ENCODE measurements at regions not wholly inside any gene's neighbourhood (a gene's known extent, or its start where the extent isn't known, plus 50 kb on each side); places are given as distances from the start of the nearest gene placed in this dataset.

DNA sequence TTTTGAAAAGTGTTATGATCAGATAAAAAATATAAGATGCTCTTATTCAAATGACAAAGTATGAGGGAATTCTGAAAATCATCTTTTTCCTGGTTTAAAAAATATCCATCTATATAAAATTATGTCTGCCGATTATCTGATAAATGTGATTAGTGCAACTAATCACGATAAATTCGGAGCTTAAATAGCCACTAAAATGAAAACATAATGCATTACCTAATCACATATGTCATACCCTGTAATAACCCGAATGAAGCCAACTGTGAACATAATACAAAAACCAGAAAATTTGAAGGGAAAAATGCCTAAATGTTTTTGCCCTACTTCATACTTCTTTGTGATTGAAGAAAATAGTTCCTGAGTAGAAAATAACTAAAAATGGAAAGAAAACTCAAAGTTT is 808.4 kb upstream of the LUZP2 start:
- no peak for TF ChIP-seq EZH2 (IDR thresholded peaks at IDR 0.05; ENCODE audit: low read length)
- TF ChIP-seq CTCF (optimal IDR thresholded peaks at IDR 0.05 in 1 of 3, IDR thresholded peaks at IDR 0.05 in 1 of 3, conservative IDR thresholded peaks at IDR 0.05 in 1 of 3; ENCODE audit: extremely low read depth in 1 of 3, insufficient read depth in 2 of 3, low read length in 3 of 3) = no peak
- Histone ChIP-seq H3K79me2 (ENCODE audit: control insufficient read depth, insufficient read depth, low read length) (no peaks in the 10 kb centered on the region), H3K4me2 (ENCODE audit: control insufficient read depth, extremely low read depth, insufficient read depth, low read depth, low read length) (no peak overlapping the region), H3K4me1 (ENCODE audit: control insufficient read depth, extremely low read depth, insufficient read depth, low read length) (no peaks in the 10 kb centered on the region), H3K27ac (ENCODE audit: control insufficient read depth, insufficient read depth, low read length) (no peak overlapping the region), H3K9me3 (ENCODE audit: control insufficient read depth, low read depth, low read length) (no peaks in the 10 kb centered on the region), H3K9me1 (ENCODE audit: control insufficient read depth, extremely low read depth, insufficient read depth, low read length) (no peaks in the 10 kb centered on the region), H4K20me1 (ENCODE audit: control insufficient read depth, extremely low read depth, insufficient read depth, low read length) (no peaks in the 10 kb centered on the region), H3K27me3 (ENCODE audit: control insufficient read depth, extremely low read depth, insufficient read depth, low read length) (no peaks in the 10 kb centered on the region), H3K9ac (ENCODE audit: control insufficient read depth, extremely low read depth, insufficient read depth, low read length) (no peak overlapping the region), H3K4me3 (ENCODE audit: control insufficient read depth in 2 of 3, extremely low read depth in 1 of 3, insufficient read depth in 2 of 3, low read depth in 1 of 3, low read length in 3 of 3) (no peak overlapping the region), H2AFZ (ENCODE audit: control insufficient read depth, low read length) (no peak overlapping the region), H3K36me3 (ENCODE audit: control insufficient read depth in 2 of 2, extremely low read depth in 1 of 2, insufficient read depth in 2 of 2, low read length in 2 of 2) (no peaks in the 10 kb centered on the region)
- FAIRE-seq (no peak), DNase-seq (ENCODE audit: low read depth, low spot score) (no peak)
- dilution Hi-C loops (cut with MboI; ENCODE audit: extremely low pct_ligation_motif_present, low sequenced_read_pairs) = no loop called here

- no peak for FAIRE-seq
- DNase-seq (ENCODE audit: low read depth, low spot score) = no peak
- H3K79me2 ChIP-seq (ENCODE audit: control insufficient read depth, insufficient read depth, low read length) = no peaks in the 10 kb centered on the region
- TF ChIP-seq CTCF (optimal IDR thresholded peaks at IDR 0.05 in 1 of 3, IDR thresholded peaks at IDR 0.05 in 1 of 3, conservative IDR thresholded peaks at IDR 0.05 in 1 of 3; ENCODE audit: extremely low read depth in 1 of 3, insufficient read depth in 2 of 3, low read length in 3 of 3) (no peak), EZH2 (IDR thresholded peaks at IDR 0.05; ENCODE audit: low read length) (no peak)
- no peaks in the 10 kb centered on the region for H3K27me3 ChIP-seq (ENCODE audit: control insufficient read depth, extremely low read depth, insufficient read depth, low read length)
- H2AFZ ChIP-seq (ENCODE audit: control insufficient read depth, low read length) = no peak overlapping the region
- no peak overlapping the region for H3K4me2 ChIP-seq (ENCODE audit: control insufficient read depth, extremely low read depth, insufficient read depth, low read depth, low read length)
- H4K20me1 ChIP-seq (ENCODE audit: control insufficient read depth, extremely low read depth, insufficient read depth, low read length) = no peaks in the 10 kb centered on the region
- H3K36me3 ChIP-seq (ENCODE audit: control insufficient read depth in 2 of 2, extremely low read depth in 1 of 2, insufficient read depth in 2 of 2, low read length in 2 of 2) = no peaks in the 10 kb centered on the region
- no peaks in the 10 kb centered on the region for H3K4me1 ChIP-seq (ENCODE audit: control insufficient read depth, extremely low read depth, insufficient read depth, low read length)
- H3K27ac ChIP-seq (ENCODE audit: control insufficient read depth, insufficient read depth, low read length) = no peak overlapping the region
- H3K9ac ChIP-seq (ENCODE audit: control insufficient read depth, extremely low read depth, insufficient read depth, low read length) = no peak overlapping the region
- no peaks in the 10 kb centered on the region for H3K9me3 ChIP-seq (ENCODE audit: control insufficient read depth, low read depth, low read length)
- H3K9me1 ChIP-seq (ENCODE audit: control insufficient read depth, extremely low read depth, insufficient read depth, low read length) = no peaks in the 10 kb centered on the region
- H3K4me3 ChIP-seq (ENCODE audit: control insufficient read depth in 2 of 3, extremely low read depth in 1 of 3, insufficient read depth in 2 of 3, low read depth in 1 of 3, low read length in 3 of 3) = no peak overlapping the region
- dilution Hi-C loops (cut with MboI; ENCODE audit: extremely low pct_ligation_motif_present, low sequenced_read_pairs) = no loop called here
These were observed 808.0 kb upstream of the LUZP2 start for GRCh38 chr11:23688835-23689234.
